IMR-90 (cell line): ENCODE measurements at regions not wholly inside any gene's neighbourhood (a gene's known extent, or its start where the extent isn't known, plus 50 kb on each side); places are given as distances from the start of the nearest gene placed in this dataset.

Source experiments
- BHLHE40 ChIP-seq: fragments of 150-350 bp; IDR thresholded peaks from 2 replicates; pipeline ENCODE4 v1.6.1; 2016; ENCODE audit warnings: mild to moderate bottlenecking, low read depth, low read length
- CEBPB ChIP-seq: IDR thresholded peaks from 2 replicates; pipeline ENCODE4 v1.6.1; 2012; ENCODE audit warnings: low read depth, low read length, improper control_type of control experiment
- CHD1 ChIP-seq: IDR thresholded peaks from 2 replicates; pipeline ENCODE4 v1.6.1; 2012; ENCODE audit warnings: low read depth, low read length, improper control_type of control experiment
- FOS ChIP-seq: fragments of 150-350 bp; IDR thresholded peaks from 2 replicates; pipeline ENCODE4 v1.6.1; 2016; ENCODE audit warnings: low read depth, low read length
- MAFK ChIP-seq: IDR thresholded peaks from 2 replicates; pipeline ENCODE4 v1.6.1; 2012; ENCODE audit warnings: low read depth, low read length, improper control_type of control experiment
- MXI1 ChIP-seq: IDR thresholded peaks from 2 replicates; pipeline ENCODE4 v1.6.1; 2012; ENCODE audit warnings: low read depth, mild to moderate bottlenecking, low read length, moderate library complexity, borderline replicate concordance
- POLR2A ChIP-seq: IDR thresholded peaks from 2 replicates; pipeline ENCODE4 v1.6.1; 2012; ENCODE audit warnings: mild to moderate bottlenecking, low read depth, low read length
- RAD21 ChIP-seq: IDR thresholded peaks from 2 replicates; pipeline ENCODE4 v1.6.1; 2012; ENCODE audit warnings: low read length, improper control_type of control experiment
- RFX5 ChIP-seq: IDR thresholded peaks from 2 replicates; pipeline ENCODE4 v1.8.0; 2012; ENCODE audit warnings: low read depth, mild to moderate bottlenecking, low read length, moderate library complexity
- SMC3 ChIP-seq: fragments of 150-350 bp; IDR thresholded peaks from 2 replicates; pipeline ENCODE4 v1.6.1; 2016; ENCODE audit warnings: low read depth, mild to moderate bottlenecking, antibody characterized with exemption, low read length, moderate library complexity
- TF ChIP-seq, protein P1 (sequence below): conservative IDR thresholded peaks from 2 replicates; pipeline ENCODE4 v1.5.1; 2012; ENCODE audit warnings: mild to moderate bottlenecking, low read depth, low read length, improper control_type of control experiment
- TF ChIP-seq, protein P2 (sequence below): fragments of 150-350 bp; IDR thresholded peaks from 2 replicates; pipeline ENCODE4 v1.6.1; 2017; ENCODE audit warnings: mild to moderate bottlenecking, antibody characterized with exemption, low read length, low read depth

- TF ChIP-seq, protein P1, sequence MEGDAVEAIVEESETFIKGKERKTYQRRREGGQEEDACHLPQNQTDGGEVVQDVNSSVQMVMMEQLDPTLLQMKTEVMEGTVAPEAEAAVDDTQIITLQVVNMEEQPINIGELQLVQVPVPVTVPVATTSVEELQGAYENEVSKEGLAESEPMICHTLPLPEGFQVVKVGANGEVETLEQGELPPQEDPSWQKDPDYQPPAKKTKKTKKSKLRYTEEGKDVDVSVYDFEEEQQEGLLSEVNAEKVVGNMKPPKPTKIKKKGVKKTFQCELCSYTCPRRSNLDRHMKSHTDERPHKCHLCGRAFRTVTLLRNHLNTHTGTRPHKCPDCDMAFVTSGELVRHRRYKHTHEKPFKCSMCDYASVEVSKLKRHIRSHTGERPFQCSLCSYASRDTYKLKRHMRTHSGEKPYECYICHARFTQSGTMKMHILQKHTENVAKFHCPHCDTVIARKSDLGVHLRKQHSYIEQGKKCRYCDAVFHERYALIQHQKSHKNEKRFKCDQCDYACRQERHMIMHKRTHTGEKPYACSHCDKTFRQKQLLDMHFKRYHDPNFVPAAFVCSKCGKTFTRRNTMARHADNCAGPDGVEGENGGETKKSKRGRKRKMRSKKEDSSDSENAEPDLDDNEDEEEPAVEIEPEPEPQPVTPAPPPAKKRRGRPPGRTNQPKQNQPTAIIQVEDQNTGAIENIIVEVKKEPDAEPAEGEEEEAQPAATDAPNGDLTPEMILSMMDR = no peak
- TF ChIP-seq MXI1 (no peak), RFX5 (no peak), POLR2A (no peak), FOS (no peak), BHLHE40 (no peak), CEBPB (no peak), RAD21 (no peak), CHD1 (no peak), SMC3 (no peak), MAFK (no peak)
- TF ChIP-seq, protein P2, sequence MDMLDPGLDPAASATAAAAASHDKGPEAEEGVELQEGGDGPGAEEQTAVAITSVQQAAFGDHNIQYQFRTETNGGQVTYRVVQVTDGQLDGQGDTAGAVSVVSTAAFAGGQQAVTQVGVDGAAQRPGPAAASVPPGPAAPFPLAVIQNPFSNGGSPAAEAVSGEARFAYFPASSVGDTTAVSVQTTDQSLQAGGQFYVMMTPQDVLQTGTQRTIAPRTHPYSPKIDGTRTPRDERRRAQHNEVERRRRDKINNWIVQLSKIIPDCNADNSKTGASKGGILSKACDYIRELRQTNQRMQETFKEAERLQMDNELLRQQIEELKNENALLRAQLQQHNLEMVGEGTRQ = no peak
Measured at GRCh38 chr1:72777918-72778317, 495.6 kb upstream of the NEGR1 start.
